Adrenal gland (tissue), 9 donors: ENCODE measurements at regions not wholly inside any gene's neighbourhood (a gene's known extent, or its start where the extent isn't known, plus 50 kb on each side); places are given as distances from the start of the nearest gene placed in this dataset.

Source experiments
- DNase-seq, 7 donors: peaks; one replicate each; pipeline ENCODE4 v3.0.0-alpha.2; 2019 to 2020
- H3K27ac ChIP-seq, 5 donors: fragments of 200-600 bp; sonication (generic) in 4 of 5; 1 replicate in 3 of 5; 2 replicates in 2 of 5; pipeline versions ENCODE4 v1.5.1 to v1.8.0; 2016 to 2020; ENCODE audit warnings: mild to moderate bottlenecking in 1 of 5
- H3K27me3 ChIP-seq: fragments of 200-600 bp; 2 replicates; pipeline ENCODE4 v1.8.0; 2021
- H3K36me3 ChIP-seq, 2 donors: fragments of 200-600 bp; replicated peaks in 1 of 2; 1 replicate in 1 of 2; 2 replicates in 1 of 2; pipeline versions ENCODE4 v1.5.1 to v1.8.0; 2018 to 2022
- H3K4me1 ChIP-seq, 2 donors: fragments of 200-600 bp; replicated peaks in 1 of 2; 1 replicate in 1 of 2; 2 replicates in 1 of 2; pipeline versions ENCODE4 v1.5.1 to v1.8.0; 2018 to 2021
- H3K4me3 ChIP-seq, 4 donors: fragments of 200-600 bp; sonication (generic) in 3 of 4; one replicate each; pipeline ENCODE4 v1.5.1; 2016 to 2018
- H3K9me3 ChIP-seq, 3 donors: fragments of 200-600 bp; sonication (generic) in 1 of 3; replicated peaks in 1 of 3; 1 replicate in 2 of 3; 2 replicates in 1 of 3; pipeline versions ENCODE4 v1.5.1 to v1.8.0; 2016 to 2021
- CTCF ChIP-seq, 6 experiments: fragments of 450-650 bp in 4 of 6; fragments of 200-600 bp in 2 of 6; sonication (generic) in 1 of 6; IDR thresholded peaks; 1 replicate in 5 of 6; 2 replicates in 1 of 6; pipeline versions ENCODE4 v1.5.1 to v1.8.0; 2016 to 2021; ENCODE audit warnings: antibody characterized with exemption in 6 of 6, mild to moderate bottlenecking in 2 of 6, moderate library complexity in 1 of 6
- POLR2A ChIP-seq, 2 donors: fragments of 450-650 bp; IDR thresholded peaks; one replicate each; pipeline ENCODE4 v1.6.1; 2017; ENCODE audit warnings: antibody characterized with exemption in 2 of 2, mild to moderate bottlenecking in 2 of 2, moderate library complexity in 1 of 2
- WGBS, 4 donors: extraction: QIAGEN DNeasy Blood & Tissue Kit in 2 of 4; methylation state at CpG; one replicate each; pipeline versions ENCODE4 v1.1.5 to v1.1.7; 2013 to 2017; 5-methylcytosine and 5-hydroxymethylcytosine counted together
- intact Hi-C, 2 donors: fragments of 100-400 bp; cut with DNase I; formaldehyde crosslinking; loops; one replicate each; pipeline versions ENCODE4 v1.14.1 to v1.15.0; 2022 to 2023
- donor health status: healthy with polysubstance abuse.
- donor health status: Bipolar disorder and iron deficiency.
- donor health status: DM: yes; HTN: yes; CAD: no.
- donor health status: DM: no; HTN: no; CAD: no.
- donor health status: DM: no; HTN: no; CAD: no.

DNA sequence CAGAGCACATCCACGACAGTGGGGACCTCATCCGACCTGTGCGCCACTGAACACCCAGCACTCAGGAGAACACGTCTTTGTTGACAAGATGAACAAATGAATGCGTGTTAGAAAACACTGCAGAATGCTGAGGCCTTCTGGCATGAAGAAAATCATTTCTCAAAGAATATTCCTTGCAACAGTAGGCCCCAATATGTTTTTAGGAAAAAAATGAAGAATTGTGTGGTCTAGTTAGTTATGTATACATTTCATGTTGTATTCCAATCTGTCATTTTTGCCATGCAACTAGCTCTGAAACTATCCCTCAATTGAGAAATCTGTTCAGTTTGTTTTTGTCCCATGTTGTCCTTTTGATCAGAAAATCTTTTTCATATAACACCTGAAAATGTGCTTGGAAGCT, 77.4 kb upstream of the MAD2L1 start:
- TF ChIP-seq POLR2A (IDR thresholded peaks at IDR 0.05) (no peak), CTCF (IDR thresholded peaks at IDR 0.05) (no peak)
- no peaks in the 10 kb centered on the region for H3K36me3 ChIP-seq
- no peak for DNase-seq
- intact Hi-C loops: no loop called here
- H3K9me3 ChIP-seq: no peaks in the 10 kb centered on the region
- no peaks in the 10 kb centered on the region for H3K4me1 ChIP-seq
- H3K4me3 ChIP-seq: no peak overlapping the region
- no peak overlapping the region for H3K27ac ChIP-seq
- H3K27me3 ChIP-seq: no peaks in the 10 kb centered on the region
- 75 to 88% (median 83%) methylated on average over 5 of the region's 5 CpGs for WGBS, 4 donors

DNA sequence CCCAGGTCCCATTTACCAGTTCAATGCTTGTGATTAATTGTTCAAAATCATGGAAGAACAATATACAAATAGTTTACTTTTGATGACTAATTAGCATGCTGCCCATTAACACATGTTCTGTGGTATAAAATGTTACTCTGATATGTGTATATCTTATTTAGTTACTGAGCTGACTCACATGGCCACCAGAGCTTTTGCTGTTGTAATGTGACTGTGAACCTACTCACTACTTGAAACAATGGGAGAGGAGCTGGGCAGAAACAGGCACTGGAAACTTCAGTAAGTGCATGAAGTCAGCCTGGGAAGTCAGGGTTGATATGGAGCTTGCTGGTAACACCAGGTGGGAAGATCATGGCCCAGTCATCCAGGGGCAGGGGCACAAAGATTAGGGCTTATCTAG, 72.7 kb upstream of the MAD2L1 start:
- no peaks in the 10 kb centered on the region for H3K4me1 ChIP-seq
- no peak for DNase-seq
- H3K27me3 ChIP-seq: no peaks in the 10 kb centered on the region
- intact Hi-C loops: no loop called here
- no peak overlapping the region for H3K27ac ChIP-seq
- H3K9me3 ChIP-seq: no peaks in the 10 kb centered on the region
- TF ChIP-seq POLR2A (IDR thresholded peaks at IDR 0.05) (no peak), CTCF (IDR thresholded peaks at IDR 0.05) (no peak)
- H3K4me3 ChIP-seq: no peak overlapping the region
- H3K36me3 ChIP-seq: no peaks in the 10 kb centered on the region

DNA sequence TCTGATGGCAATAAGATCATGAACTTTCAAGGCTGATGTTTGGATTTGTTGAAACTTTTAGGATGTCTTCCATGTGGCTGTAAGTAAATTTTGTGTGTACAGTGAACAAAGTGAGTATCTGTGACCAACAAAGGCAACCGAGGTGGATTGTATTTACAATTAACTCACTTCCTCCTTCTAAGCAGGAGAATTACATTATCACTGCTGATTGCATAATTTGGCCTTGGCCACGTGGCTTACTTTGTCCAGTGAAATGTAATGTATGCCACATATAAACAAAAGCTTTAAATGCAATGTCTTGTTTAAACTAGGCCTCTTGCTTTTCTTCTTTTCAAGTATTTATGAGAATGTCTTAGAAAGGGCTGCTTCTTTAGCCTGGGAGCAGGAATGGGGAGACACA, 66.3 kb upstream of the MAD2L1 start:
- intact Hi-C loops: no loop called here
- WGBS, 4 donors: 30 to 48% (median 43%) methylated on average over 2 of the region's 2 CpGs
- TF ChIP-seq CTCF (IDR thresholded peaks at IDR 0.05) (no peak), POLR2A (IDR thresholded peaks at IDR 0.05) (no peak)
- Histone ChIP-seq H3K4me3 (no peak overlapping the region), H3K9me3 (no peaks in the 10 kb centered on the region), H3K4me1 (no peaks in the 10 kb centered on the region), H3K27ac (no peak overlapping the region), H3K27me3 (no peaks in the 10 kb centered on the region), H3K36me3 (no peaks in the 10 kb centered on the region)
- no peak for DNase-seq

DNA sequence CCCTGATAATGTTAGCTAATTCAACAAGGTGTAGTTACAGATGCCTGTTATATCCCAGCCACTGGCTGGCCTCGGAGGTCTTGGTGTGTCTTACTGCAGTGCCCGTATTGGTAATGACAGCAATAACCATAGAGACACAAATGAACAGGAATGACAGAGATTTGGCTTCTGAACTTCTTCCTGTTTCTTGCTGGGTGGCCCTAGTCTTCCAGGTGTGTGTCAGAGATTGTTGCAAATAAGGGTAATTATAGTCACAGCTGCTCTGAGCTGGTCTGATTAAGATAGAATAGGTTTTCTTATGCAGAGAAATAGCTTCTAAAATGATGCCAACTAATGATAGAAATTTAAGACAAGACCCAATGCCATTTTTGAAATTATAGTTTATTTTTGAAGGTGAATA, 64.1 kb upstream of the MAD2L1 start:
- Histone ChIP-seq H3K9me3 (no peaks in the 10 kb centered on the region), H3K4me1 (no peaks in the 10 kb centered on the region), H3K27ac (no peak overlapping the region), H3K4me3 (no peak overlapping the region), H3K27me3 (no peaks in the 10 kb centered on the region), H3K36me3 (no peaks in the 10 kb centered on the region)
- intact Hi-C loops: no loop called here
- WGBS, 4 donors: 79 to 92% (median 90%) methylated on average over 2 of the region's 2 CpGs
- no peak for DNase-seq
- no peak for TF ChIP-seq CTCF (IDR thresholded peaks at IDR 0.05)
- TF ChIP-seq POLR2A (IDR thresholded peaks at IDR 0.05): no peak
